ENCODE measurements at regions not wholly inside any gene's neighbourhood (a gene's known extent, or its start where the extent isn't known, plus 50 kb on each side); places are given as distances from the start of the nearest gene placed in this dataset.
"Not testable (repeated sequence)": the region's sequence is repeated elsewhere in the genome, so short reads cannot be mapped to it uniquely, and the experiment has no call there.

DNA sequence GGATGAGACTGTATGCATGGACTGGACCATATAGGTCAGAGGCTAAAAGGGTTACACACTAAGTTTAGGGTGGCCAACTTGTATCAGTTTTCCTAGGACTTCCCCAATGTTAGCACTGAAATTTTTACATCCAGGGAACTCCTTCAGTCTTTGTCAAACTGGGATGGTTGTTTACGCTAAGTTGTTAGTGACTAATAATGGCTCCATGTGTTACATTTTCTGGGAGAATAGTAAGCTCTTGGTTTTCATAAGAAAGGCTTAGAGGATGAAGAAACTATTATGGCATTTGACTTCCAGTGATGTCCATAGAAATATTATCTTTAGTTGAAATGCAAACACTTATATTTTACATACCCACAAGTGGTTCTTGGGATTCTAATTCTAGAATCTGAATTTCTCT, 57.9 kb upstream of the ST3GAL6 start:
- DNase-seq (ENCODE audit: low read depth), result no peak

- DNase-seq (ENCODE audit: low read depth), result no peak
Observed at GRCh38 chr3:98705694-98706093, 57.4 kb upstream of the ST3GAL6 start.

GRCh38 chr3:98708681-98709080, 54.5 kb upstream of the ST3GAL6 start:
- DNase-seq (ENCODE audit: low read depth), result not testable (repeated sequence)

GRCh38 chr3:98709441-98709840, 53.7 kb upstream of the ST3GAL6 start:
- DNase-seq (ENCODE audit: low read depth), result no peak

DNA sequence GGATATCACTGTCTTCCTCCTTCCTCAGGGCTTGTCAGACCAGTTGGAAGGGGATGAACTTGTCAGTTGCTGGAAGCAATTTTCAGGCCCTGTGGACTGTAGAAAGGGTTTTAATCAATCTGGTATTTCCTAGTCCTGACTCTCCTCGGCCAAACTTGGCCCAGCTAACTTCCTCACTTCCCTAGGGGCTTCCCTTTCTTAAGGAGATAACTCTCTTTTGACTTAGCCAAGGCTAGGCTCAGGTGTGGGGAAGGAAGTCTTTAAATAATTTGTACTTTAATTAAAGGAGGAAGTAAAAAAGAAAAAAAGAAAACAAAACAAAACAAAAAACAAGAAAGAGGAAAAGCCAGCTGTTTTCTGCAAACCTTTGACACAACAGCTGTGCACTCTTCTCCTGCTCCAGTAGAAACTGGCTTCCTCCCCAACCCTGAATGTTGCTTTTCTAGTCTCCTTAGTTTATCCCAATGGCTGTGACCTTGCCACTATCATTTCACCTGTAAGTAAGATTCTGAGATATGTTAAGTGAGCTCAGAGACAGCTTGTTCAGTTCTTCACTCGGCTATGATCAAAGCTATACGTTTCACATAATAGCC, 53.0 kb upstream of the ST3GAL6 start:
- DNase-seq (ENCODE audit: low read depth), result no peak

- no peak for DNase-seq (ENCODE audit: low read depth)
Observed at GRCh38 chr3:98711426-98711825, 51.7 kb upstream of the ST3GAL6 start.

DNA sequence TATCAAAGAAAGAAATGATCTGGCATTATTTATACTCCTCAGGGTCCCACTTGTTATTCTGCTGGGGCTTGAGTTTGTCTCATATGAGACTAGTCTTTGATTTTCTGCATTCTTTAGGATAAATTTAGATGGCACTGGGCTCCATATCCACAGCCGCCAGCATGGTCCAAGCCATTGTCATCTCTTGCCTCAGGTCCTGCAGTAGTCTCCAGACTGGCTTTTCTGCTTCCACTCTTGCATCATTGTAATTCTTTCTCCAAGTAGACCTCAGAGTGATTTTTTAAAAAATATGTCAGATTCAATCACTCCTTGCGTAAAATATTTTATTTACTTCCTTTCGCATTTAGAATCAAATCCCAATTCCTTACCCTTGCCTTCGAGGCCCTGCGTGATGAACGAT, 50.4 kb upstream of the ST3GAL6 start:
- no peak for DNase-seq (ENCODE audit: low read depth)

GRCh38 chr3:98713332-98713731, 49.8 kb upstream of the ST3GAL6 start:
- DNase-seq (ENCODE audit: low read depth), result not testable (repeated sequence)

All from stimulated activated CD8-positive, alpha-beta memory T cell treated with anti-CD3 and anti-CD28 coated beads, Interleukin-7, amount 100 ng/mL, for 24 hours (primary cell).